SK-N-SH (cell line): ENCODE measurements at regions not wholly inside any gene's neighbourhood (a gene's known extent, or its start where the extent isn't known, plus 50 kb on each side); places are given as distances from the start of the nearest gene placed in this dataset.

Source experiments
- CTCF ChIA-PET: fragments of 300-600, 350-600 bp; formaldehyde crosslinking; extraction: SDS; loops from one replicate; lab custom pipeline; 2021; lab: Yijun Ruan, JAX
- POLR2A ChIA-PET: fragments of 350-600 bp; sonication (Branson Sonifier 250); formaldehyde crosslinking; extraction: SDS; loops from one replicate; lab custom pipeline; 2020; ENCODE audit warnings: antibody characterized with exemption, inconsistent platforms; lab: Yijun Ruan, JAX
- DNase-seq: peaks from one replicate; pipeline ENCODE4 v3.0.0; 2012
- H2AFZ ChIP-seq: fragments of 200-600 bp; sonication (generic); 2 replicates; pipeline ENCODE4 v1.8.1; 2016; ENCODE audit warnings: antibody characterized with exemption, mild to moderate bottlenecking, low read depth
- H3F3A ChIP-seq: fragments of 200-600 bp; sonication (generic); replicated peaks from 2 replicates; pipeline ENCODE3; 2016; ENCODE audit warnings: antibody characterized with exemption, mild to moderate bottlenecking; ENCODE audit not compliant: insufficient read depth
- H3K27ac ChIP-seq, 2 experiments: fragments of 200-500 bp in 1 of 2; fragments of 200-600 bp in 1 of 2; sonication (Bioruptor generic) in 1 of 2; sonication (generic), shearing (Covaris generic) in 1 of 2; 2 replicates each; pipeline versions ENCODE4 v1.5.1 to v1.6.1; 2014 to 2016; ENCODE audit warnings: low read depth in 2 of 2, inconsistent platforms in 1 of 2, low read length in 1 of 2, mild to moderate bottlenecking in 1 of 2, mixed read lengths in 1 of 2
- H3K27me3 ChIP-seq: fragments of 200-600 bp; sonication (generic), shearing (Covaris generic); 2 replicates; pipeline ENCODE4 v1.6.1; 2016; ENCODE audit warnings: mixed run types; ENCODE audit not compliant: insufficient read depth
- H3K36me3 ChIP-seq, 2 experiments: fragments of 200-500 bp in 1 of 2; fragments of 200-600 bp in 1 of 2; sonication (Bioruptor generic) in 1 of 2; sonication (generic) in 1 of 2; replicated peaks in 1 of 2; 2 replicates each; pipeline versions ENCODE3 to v1.5.1; 2014 to 2016; ENCODE audit warnings: low read length in 1 of 2, mild to moderate bottlenecking in 1 of 2; ENCODE audit not compliant: insufficient read depth in 2 of 2, control insufficient read depth in 1 of 2
- H3K4me1 ChIP-seq, 2 experiments: fragments of 200-500 bp in 1 of 2; fragments of 200-600 bp in 1 of 2; sonication (Bioruptor generic) in 1 of 2; sonication (generic), shearing (Covaris generic) in 1 of 2; 2 replicates each; pipeline versions ENCODE4 v1.5.1 to v1.6.1; 2014 to 2016; ENCODE audit warnings: low read depth in 1 of 2, low read length in 1 of 2, mixed run types in 1 of 2; ENCODE audit not compliant: insufficient read depth in 2 of 2, control insufficient read depth in 1 of 2
- H3K4me2 ChIP-seq: fragments of 200-600 bp; sonication (generic), shearing (Covaris generic); 2 replicates; pipeline ENCODE4 v1.6.1; 2017; ENCODE audit warnings: mixed run types
- H3K4me3 ChIP-seq, 2 experiments: fragments of 200-500 bp in 1 of 2; fragments of 200-600 bp in 1 of 2; sonication (Bioruptor generic) in 1 of 2; sonication (generic), shearing (Covaris generic) in 1 of 2; 2 replicates each; pipeline versions ENCODE4 v1.5.1 to v1.8.1; 2014 to 2016; ENCODE audit warnings: low read depth in 2 of 2, inconsistent platforms in 1 of 2, low read length in 1 of 2, mild to moderate bottlenecking in 1 of 2, mixed read lengths in 1 of 2, moderate library complexity in 1 of 2
- H3K79me2 ChIP-seq: fragments of 200-600 bp; sonication (generic); 2 replicates; pipeline ENCODE4 v1.8.1; 2017; ENCODE audit warnings: mild to moderate bottlenecking; ENCODE audit not compliant: insufficient read depth
- H3K9ac ChIP-seq: fragments of 200-600 bp; sonication (generic); 2 replicates; pipeline ENCODE4 v1.6.1; 2017; ENCODE audit warnings: mixed run types
- H3K9me2 ChIP-seq: fragments of 200-600 bp; sonication (generic); 2 replicates; pipeline ENCODE4 v1.6.1; 2017; ENCODE audit warnings: mixed run types
- H3K9me3 ChIP-seq: fragments of 200-600 bp; sonication (generic); 2 replicates; pipeline ENCODE4 v1.6.1; 2017; ENCODE audit warnings: mixed run types, mild to moderate bottlenecking, moderate library complexity
- H4K20me1 ChIP-seq: fragments of 200-600 bp; sonication (generic); 2 replicates; pipeline ENCODE4 v1.6.1; 2017; ENCODE audit warnings: mild to moderate bottlenecking, mixed run types; ENCODE audit not compliant: insufficient read depth
- CHD2 ChIP-seq: fragments of 150-350 bp; IDR thresholded peaks from 2 replicates; pipeline ENCODE4 v1.6.1; 2018; ENCODE audit warnings: low read length; ENCODE audit not compliant: partially characterized antibody
- EZH2phosphoT487 ChIP-seq: fragments of 200-600 bp; sonication (generic); IDR thresholded peaks from 2 replicates; pipeline ENCODE4 v1.6.1; 2017; ENCODE audit warnings: low read depth, mixed run types, mild to moderate bottlenecking, antibody characterized with exemption, moderate library complexity, borderline replicate concordance
- GABPA ChIP-seq: IDR thresholded peaks from 2 replicates; pipeline ENCODE4 v1.4.0; 2012; ENCODE audit warnings: low read depth, mild to moderate bottlenecking
- GATA2 ChIP-seq: sonication (generic); formaldehyde crosslinking; IDR thresholded peaks from 2 replicates; pipeline ENCODE4 v1.5.0; 2020; ENCODE audit warnings: mild to moderate bottlenecking, missing genetic modification reagents
- JUND ChIP-seq: IDR thresholded peaks from 2 replicates; pipeline ENCODE4 v1.4.0; 2012
- MEF2A ChIP-seq: IDR thresholded peaks from 2 replicates; pipeline ENCODE4 v1.4.0; 2012; ENCODE audit warnings: low read depth, borderline replicate concordance
- MXI1 ChIP-seq: IDR thresholded peaks from 2 replicates; pipeline ENCODE4 v1.6.1; 2012; ENCODE audit warnings: mild to moderate bottlenecking, low read depth, low read length, improper control_type of control experiment
- RFX5 ChIP-seq: IDR thresholded peaks from 2 replicates; pipeline ENCODE4 v1.6.1; 2012; ENCODE audit warnings: mild to moderate bottlenecking, improper control_type of control experiment, low read length
- RXRA ChIP-seq: IDR thresholded peaks from 2 replicates; pipeline ENCODE4 v1.4.0; 2012; ENCODE audit warnings: low read depth, mild to moderate bottlenecking, borderline replicate concordance
- SMC3 ChIP-seq: IDR thresholded peaks from 2 replicates; pipeline ENCODE4 v1.6.1; 2012; ENCODE audit warnings: low read depth, low read length, improper control_type of control experiment
- TCF12 ChIP-seq: IDR thresholded peaks from 2 replicates; pipeline ENCODE4 v1.4.0; 2012
- WGBS: methylation state at CpG from one replicate; pipeline ENCODE4 v1.1.6; 2017; ENCODE audit warnings: low lambda C conversion rate; 5-methylcytosine and 5-hydroxymethylcytosine counted together
- TF ChIP-seq, protein P1 (sequence below): IDR thresholded peaks from 2 replicates; pipeline ENCODE4; 2012
- TF ChIP-seq, protein P2 (sequence below): IDR thresholded peaks from 2 replicates; pipeline ENCODE4 v1.4.0; 2012; ENCODE audit warnings: low read depth, borderline replicate concordance
- TF ChIP-seq, protein P3 (sequence below): fragments of 150-350 bp; IDR thresholded peaks from 2 replicates; pipeline ENCODE4 v1.6.1; 2016; ENCODE audit warnings: mild to moderate bottlenecking, low read depth, low read length
- TF ChIP-seq, protein P4 (sequence below): fragments of 200-600 bp; sonication (generic); IDR thresholded peaks from 2 replicates; pipeline ENCODE4 v1.6.1; 2017; ENCODE audit warnings: antibody characterized with exemption, mild to moderate bottlenecking, moderate library complexity
- TF ChIP-seq, protein P5 (sequence below): IDR thresholded peaks from 2 replicates; pipeline ENCODE4 v1.4.0; 2012; ENCODE audit warnings: low read depth

DNA sequence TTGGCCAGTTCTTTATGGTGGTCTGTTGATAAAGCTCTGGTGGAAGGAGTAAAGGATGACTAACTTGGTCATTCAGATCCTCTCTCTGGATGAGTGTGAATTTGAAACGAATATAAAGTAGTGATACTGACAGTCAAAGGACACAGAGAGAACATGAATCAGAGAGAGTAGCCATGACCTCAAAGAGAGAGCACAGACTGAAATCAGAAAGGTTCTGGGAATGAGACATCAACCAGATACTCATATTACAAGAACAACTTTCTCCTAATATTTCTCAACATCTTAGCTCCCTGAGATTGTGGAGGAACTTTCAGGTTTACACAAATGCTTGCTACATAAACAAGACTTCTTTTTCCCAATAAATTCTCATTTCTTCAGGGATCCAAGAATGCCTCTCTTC is 849.1 kb upstream of the CHAC2 start:
- H3K9ac ChIP-seq: no peak overlapping the region
- H3K27me3 ChIP-seq: no peaks in the 10 kb centered on the region; the same call in 1 of the 2 replicates
- DNase-seq: no peak
- H3K9me3 ChIP-seq: no peaks in the 10 kb centered on the region
- H3K9me2 ChIP-seq: no peaks in the 10 kb centered on the region
- H3K79me2 ChIP-seq: no peaks in the 10 kb centered on the region
- H4K20me1 ChIP-seq: no peaks in the 10 kb centered on the region
- no peak overlapping the region for H3K4me2 ChIP-seq
- no peak overlapping the region for H2AFZ ChIP-seq
- ChIA-PET POLR2A (no interaction called here), CTCF (no interaction called here)
- no peak overlapping the region for H3K27ac ChIP-seq
- H3K4me1 ChIP-seq: no peaks in the 10 kb centered on the region
- TF ChIP-seq MEF2A: no peak
- TF ChIP-seq, protein P1, sequence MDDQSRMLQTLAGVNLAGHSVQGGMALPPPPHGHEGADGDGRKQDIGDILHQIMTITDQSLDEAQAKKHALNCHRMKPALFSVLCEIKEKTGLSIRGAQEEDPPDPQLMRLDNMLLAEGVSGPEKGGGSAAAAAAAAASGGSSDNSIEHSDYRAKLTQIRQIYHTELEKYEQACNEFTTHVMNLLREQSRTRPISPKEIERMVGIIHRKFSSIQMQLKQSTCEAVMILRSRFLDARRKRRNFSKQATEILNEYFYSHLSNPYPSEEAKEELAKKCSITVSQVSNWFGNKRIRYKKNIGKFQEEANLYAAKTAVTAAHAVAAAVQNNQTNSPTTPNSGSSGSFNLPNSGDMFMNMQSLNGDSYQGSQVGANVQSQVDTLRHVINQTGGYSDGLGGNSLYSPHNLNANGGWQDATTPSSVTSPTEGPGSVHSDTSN: no peak
- TF ChIP-seq GATA2 (CRISPR knock-in tag): no peak
- TF ChIP-seq, protein P2, sequence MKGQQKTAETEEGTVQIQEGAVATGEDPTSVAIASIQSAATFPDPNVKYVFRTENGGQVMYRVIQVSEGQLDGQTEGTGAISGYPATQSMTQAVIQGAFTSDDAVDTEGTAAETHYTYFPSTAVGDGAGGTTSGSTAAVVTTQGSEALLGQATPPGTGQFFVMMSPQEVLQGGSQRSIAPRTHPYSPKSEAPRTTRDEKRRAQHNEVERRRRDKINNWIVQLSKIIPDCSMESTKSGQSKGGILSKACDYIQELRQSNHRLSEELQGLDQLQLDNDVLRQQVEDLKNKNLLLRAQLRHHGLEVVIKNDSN: no peak
- TF ChIP-seq MXI1: no peak
- no peak for TF ChIP-seq JUND
- H3K4me3 ChIP-seq: no peak overlapping the region
- WGBS: 0% methylated on average over 1 of the region's 1 CpG
- H3F3A ChIP-seq: no peaks in the 10 kb centered on the region
- H3K36me3 ChIP-seq: no peaks in the 10 kb centered on the region

DNA sequence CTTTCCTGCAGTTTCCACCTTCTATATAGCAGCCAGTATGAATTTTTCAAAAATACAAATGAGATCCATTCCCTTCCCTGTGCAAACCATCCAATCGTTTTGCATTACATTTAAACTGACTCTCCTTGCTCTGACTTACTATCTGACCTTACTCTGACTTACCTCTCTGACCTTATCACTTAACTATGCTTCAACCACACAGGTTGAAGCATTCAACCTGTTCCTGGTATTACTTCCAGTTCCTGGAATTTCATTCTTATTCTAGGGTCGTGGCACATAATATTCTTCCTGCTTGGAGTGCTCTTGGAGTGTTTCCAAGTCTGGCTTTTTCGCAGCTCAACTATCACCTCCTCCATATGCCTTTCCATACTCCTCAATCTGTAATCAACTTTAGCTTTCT is 850.6 kb upstream of the CHAC2 start:
- Histone ChIP-seq H3K79me2 (no peaks in the 10 kb centered on the region), H3K36me3 (no peaks in the 10 kb centered on the region), H3K4me2 (no peak overlapping the region), H3F3A (no peaks in the 10 kb centered on the region), H4K20me1 (no peaks in the 10 kb centered on the region), H3K9ac (no peak overlapping the region), H3K9me2 (no peaks in the 10 kb centered on the region), H3K9me3 (no peaks in the 10 kb centered on the region), H2AFZ (no peak overlapping the region), H3K4me1 (no peaks in the 10 kb centered on the region), H3K4me3 (no peak overlapping the region), H3K27me3 (no peaks in the 10 kb centered on the region; the same call in 1 of the 2 replicates), H3K27ac (no peak overlapping the region)
- ChIA-PET CTCF (no interaction called here), POLR2A (no interaction called here)
- TF ChIP-seq, protein P3, sequence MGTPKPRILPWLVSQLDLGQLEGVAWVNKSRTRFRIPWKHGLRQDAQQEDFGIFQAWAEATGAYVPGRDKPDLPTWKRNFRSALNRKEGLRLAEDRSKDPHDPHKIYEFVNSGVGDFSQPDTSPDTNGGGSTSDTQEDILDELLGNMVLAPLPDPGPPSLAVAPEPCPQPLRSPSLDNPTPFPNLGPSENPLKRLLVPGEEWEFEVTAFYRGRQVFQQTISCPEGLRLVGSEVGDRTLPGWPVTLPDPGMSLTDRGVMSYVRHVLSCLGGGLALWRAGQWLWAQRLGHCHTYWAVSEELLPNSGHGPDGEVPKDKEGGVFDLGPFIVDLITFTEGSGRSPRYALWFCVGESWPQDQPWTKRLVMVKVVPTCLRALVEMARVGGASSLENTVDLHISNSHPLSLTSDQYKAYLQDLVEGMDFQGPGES: no peak
- TF ChIP-seq RXRA: no peak
- DNase-seq: no peak
- 14% methylated on average over 3 of the region's 3 CpGs for WGBS

DNA sequence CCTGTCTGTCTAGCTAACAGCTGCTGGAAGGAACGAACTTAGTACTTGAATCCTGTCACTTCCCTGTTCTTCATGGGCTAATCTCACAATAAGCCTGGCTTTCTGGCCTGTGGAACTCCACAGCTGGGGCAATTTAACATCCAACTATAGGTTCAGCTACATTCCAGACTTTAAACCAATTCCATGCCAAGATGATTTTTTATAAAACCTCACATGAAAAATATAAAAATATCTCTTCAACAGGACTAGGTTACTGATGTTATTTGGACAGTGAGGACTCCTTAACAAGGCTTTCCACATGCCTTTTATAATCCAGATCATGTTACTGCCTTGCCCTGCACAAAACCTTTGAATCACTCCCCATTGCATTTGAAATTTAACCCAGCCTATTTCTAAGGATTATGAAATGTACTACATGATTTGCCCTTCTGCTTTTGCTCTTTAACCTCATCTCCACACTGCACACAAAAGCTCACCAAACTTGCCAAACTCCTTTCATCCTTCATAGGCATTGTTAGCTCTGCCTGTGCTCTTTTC is 863.2 kb upstream of the CHAC2 start:
- H3K4me1 ChIP-seq: no peaks in the 10 kb centered on the region
- ChIA-PET CTCF (no interaction called here), POLR2A (no interaction called here)
- H3K9me2 ChIP-seq: no peaks in the 10 kb centered on the region
- H3K36me3 ChIP-seq: no peaks in the 10 kb centered on the region
- no peak overlapping the region for H2AFZ ChIP-seq
- TF ChIP-seq, protein P4, sequence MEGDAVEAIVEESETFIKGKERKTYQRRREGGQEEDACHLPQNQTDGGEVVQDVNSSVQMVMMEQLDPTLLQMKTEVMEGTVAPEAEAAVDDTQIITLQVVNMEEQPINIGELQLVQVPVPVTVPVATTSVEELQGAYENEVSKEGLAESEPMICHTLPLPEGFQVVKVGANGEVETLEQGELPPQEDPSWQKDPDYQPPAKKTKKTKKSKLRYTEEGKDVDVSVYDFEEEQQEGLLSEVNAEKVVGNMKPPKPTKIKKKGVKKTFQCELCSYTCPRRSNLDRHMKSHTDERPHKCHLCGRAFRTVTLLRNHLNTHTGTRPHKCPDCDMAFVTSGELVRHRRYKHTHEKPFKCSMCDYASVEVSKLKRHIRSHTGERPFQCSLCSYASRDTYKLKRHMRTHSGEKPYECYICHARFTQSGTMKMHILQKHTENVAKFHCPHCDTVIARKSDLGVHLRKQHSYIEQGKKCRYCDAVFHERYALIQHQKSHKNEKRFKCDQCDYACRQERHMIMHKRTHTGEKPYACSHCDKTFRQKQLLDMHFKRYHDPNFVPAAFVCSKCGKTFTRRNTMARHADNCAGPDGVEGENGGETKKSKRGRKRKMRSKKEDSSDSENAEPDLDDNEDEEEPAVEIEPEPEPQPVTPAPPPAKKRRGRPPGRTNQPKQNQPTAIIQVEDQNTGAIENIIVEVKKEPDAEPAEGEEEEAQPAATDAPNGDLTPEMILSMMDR: no peak
- no peak for TF ChIP-seq GABPA
- TF ChIP-seq TCF12: no peak
- TF ChIP-seq, protein P5, sequence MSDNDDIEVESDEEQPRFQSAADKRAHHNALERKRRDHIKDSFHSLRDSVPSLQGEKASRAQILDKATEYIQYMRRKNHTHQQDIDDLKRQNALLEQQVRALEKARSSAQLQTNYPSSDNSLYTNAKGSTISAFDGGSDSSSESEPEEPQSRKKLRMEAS: no peak
- no peak for TF ChIP-seq RFX5
- TF ChIP-seq SMC3: no peak
- TF ChIP-seq EZH2phosphoT487: no peak
- no peak for TF ChIP-seq CHD2
- H3K79me2 ChIP-seq: no peaks in the 10 kb centered on the region
- no peaks in the 10 kb centered on the region for H3K27me3 ChIP-seq
- no peaks in the 10 kb centered on the region for H3K9me3 ChIP-seq
- H3F3A ChIP-seq: no peaks in the 10 kb centered on the region
- H3K4me3 ChIP-seq: no peak overlapping the region
- WGBS: 0% methylated on average over 1 of the region's 1 CpG
- no peak overlapping the region for H3K27ac ChIP-seq
- no peaks in the 10 kb centered on the region for H4K20me1 ChIP-seq
- H3K9ac ChIP-seq: no peak overlapping the region
- no peak overlapping the region for H3K4me2 ChIP-seq
- DNase-seq: no peak
